Choroid plexus epithelial cell (primary cell): ENCODE measurements at regions not wholly inside any gene's neighbourhood (a gene's known extent, or its start where the extent isn't known, plus 50 kb on each side); places are given as distances from the start of the nearest gene placed in this dataset.

ENCODE experiments used
- DNase-seq: peaks from one replicate; pipeline ENCODE4 v3.0.0-alpha.2; 2010; ENCODE audit warnings: low read depth
- H3K4me3 ChIP-seq: 2 replicates; pipeline ENCODE4 v1.5.1; 2011; ENCODE audit warnings: low read depth, mild to moderate bottlenecking, control low read depth, low read length, moderate library complexity
- CTCF ChIP-seq: conservative IDR thresholded peaks from 2 replicates; pipeline ENCODE4 v1.5.1; 2011; ENCODE audit warnings: low read depth, mild to moderate bottlenecking, control low read depth, inconsistent platforms, low read length, moderate library complexity

- no peak overlapping the region for H3K4me3 ChIP-seq
- no peak for TF ChIP-seq CTCF
- no peak for DNase-seq
These were observed 156.8 kb upstream of the ALG10B start for GRCh38 chr12:38159591-38160317.

DNA sequence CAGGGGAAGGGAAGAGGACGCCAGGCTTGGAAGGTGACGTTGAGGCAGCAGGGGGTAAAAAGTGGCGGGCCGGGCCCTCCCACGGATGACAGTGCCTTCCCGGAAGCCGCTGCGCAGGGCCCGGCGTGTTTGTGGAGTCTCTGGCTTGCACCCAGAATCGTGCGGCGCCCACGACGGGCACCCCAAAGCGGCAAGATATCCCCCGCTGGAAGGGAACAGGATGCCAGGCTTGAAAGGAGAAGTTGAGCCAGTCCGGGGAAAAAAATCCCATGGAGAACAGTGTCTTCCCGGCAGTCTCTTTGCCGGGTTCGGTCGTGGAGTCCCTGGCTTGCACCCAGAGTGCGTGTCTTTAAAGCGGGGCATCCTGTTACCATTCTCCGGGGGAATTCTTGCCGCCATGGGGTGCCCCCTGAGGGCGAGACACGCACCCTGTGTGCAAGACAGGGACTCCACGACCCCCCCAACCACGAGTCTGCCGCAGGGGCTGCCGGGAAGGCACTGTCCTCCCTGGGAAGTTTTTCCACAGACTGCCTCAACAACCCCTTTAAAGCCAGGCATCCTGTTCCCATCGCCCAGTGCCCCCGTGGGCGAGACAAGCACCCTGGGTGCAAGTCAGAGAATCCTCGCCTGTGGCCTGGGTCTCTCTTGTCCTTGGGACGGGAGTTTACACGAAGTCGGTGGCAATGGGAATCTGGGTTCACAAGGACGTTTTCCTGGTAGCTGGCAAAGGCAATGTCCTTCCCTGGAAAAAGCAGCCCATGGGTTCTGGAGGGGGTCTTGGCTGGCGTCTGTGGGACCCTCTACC is 156.1 kb upstream of the ALG10B start:
- H3K4me3 ChIP-seq: no peak overlapping the region
- no peak for DNase-seq
- TF ChIP-seq CTCF: no peak

GRCh38 chr12:38161123-38162000 is 155.2 kb upstream of the ALG10B start:
- TF ChIP-seq CTCF: no peak
- no peak for DNase-seq
- H3K4me3 ChIP-seq: no peak overlapping the region

GRCh38 chr12:38162013-38162412 is 154.6 kb upstream of the ALG10B start:
- no peak for DNase-seq
- TF ChIP-seq CTCF: no peak
- H3K4me3 ChIP-seq: no peak overlapping the region

- TF ChIP-seq CTCF: no peak
- H3K4me3 ChIP-seq: no peak overlapping the region
- no peak for DNase-seq
These were observed 153.7 kb upstream of the ALG10B start for GRCh38 chr12:38162708-38163441.

DNA sequence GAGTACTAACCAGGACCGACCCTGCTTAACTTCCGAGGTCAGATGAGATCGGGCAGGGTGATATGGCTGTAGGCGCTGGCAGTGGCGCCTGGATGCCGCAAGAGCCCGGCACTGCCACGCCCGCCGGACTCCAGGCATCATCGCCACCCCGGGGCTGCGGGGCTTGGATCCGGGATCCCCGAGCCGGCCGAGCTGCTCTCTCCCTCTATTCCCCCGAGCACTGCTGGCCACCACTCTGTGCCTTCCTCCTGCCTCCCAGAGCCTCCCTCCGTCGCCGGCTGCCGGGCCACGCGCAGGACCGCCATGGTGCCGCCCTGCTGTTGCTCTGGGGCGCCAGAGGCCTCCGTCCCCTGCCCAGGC is 153.2 kb upstream of the ALG10B start:
- H3K4me3 ChIP-seq: no peak overlapping the region
- TF ChIP-seq CTCF: no peak
- no peak for DNase-seq
